NCI-H82 treated with DMSO at 0.1 percent for 48 hours (cell line): ENCODE measurements at regions not wholly inside any gene's neighbourhood (a gene's known extent, or its start where the extent isn't known, plus 50 kb on each side); places are given as distances from the start of the nearest gene placed in this dataset.

Experiments used
- DNase-seq: peaks from one replicate; lab custom pipeline; 2025; ENCODE audit not compliant: unreplicated experiment; lab: John Stamatoyannopoulos, UW

DNA sequence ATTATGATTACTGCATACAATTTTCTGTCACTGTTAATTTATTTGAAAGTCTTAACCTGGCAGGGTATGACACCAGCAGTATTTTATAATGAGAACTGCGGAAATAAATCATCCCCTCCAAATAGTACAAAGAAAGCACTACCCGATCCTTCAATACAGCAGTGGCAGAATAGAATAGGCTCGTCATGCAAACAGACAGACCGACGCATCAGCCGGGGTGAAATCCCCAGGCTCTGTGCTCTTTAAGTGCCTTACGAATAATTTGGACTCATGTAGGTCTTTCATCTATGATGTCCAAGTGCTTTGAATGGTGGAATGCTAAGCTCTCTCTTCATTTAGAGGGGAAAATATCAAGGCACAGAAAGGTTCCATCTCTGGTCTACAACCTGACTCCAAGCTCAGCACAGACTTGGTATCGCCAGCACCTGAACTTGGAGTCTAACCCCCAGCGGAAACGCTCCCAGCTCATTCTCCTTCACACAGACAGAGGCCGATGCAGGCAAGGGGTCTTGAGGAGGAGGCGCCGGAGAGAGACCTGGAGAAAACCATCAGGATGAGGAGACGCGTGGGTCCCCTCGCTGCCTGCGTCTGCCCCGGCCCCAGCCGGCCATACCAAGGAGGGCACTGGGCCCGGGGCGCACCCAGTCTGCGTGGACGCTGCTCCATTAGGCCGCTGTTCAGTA lies 568.1 kb upstream of the MKI67 start:
- DNase-seq, result no peak

DNA sequence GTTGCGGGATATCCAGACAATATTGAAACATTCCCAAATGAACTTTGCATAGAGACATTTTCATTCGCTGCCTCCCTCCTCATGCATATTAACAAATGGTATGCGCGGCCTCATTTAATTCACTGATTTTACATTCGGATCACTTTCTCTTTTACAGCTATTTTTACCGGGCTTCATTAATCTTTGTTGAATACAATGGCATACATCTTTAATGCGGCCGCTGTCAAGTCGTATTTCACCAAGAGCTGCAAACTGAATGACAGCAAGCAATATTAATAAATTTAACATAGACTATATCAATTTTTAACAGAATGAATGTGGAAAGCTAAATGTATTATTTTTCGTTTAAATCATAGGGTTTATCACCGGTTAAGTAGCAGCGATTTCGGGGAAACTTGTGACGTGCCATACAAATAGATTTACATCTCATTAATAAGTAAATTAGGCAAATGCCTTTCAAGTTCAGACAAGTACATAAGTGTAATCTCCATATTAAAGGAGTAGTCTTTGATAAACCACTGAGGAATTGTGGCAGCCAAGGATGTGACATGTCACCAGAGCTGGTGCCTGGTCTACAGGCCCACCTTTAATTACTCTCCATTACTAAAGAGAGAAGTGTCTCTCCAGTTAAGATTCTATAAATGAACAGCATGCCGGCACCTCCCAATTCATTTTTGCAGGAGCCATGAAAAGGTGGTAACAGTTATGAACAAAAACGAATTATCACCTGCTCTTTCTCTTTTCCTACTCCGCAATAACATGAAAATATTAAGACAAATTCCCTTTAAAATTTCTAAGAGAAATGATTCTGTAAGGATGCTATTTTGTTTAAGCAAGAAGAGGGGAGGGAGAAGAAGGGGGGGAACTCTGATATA lies 568.9 kb upstream of the MKI67 start:
- no peak for DNase-seq

DNA sequence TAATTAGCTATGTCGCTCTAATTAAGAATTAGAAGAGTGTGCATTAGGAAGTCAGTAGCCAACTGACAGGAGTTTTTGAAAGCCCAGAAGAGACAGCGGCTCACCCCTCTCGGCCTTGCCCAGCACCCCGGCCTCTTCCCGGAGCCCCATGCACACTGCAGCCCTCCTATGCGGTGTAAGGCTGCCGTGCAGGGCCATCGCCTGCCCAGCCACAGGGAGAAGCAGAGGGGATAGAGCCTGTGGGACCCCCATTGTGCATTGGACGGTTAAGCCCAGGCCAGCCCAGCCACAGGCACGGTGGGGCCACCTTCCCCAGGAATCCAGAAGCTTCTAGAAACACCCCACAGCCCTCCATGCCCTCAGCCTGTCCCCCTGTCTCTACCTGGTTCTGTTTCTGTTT lies 569.7 kb upstream of the MKI67 start:
- no peak for DNase-seq

DNA sequence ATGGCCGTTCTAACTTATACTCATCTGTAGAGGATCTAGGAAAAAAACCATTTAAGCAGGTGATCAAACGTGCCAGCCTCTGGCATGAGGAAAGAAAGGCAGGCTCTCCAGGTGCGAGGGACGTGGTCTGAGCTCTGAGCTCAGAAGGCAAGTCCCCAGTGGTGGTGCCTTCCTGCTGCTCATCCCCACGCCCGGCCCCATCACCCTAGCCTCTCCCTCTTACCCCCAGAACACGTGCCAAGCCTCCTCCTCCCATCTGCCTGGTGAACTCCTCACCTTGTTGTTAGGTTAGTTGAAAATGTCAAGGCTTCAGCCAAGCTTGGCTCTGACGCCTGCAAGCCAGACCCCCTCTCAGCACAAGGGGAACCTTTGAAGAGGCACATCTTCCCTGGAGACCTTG lies 571.2 kb upstream of the MKI67 start:
- no peak for DNase-seq

DNA sequence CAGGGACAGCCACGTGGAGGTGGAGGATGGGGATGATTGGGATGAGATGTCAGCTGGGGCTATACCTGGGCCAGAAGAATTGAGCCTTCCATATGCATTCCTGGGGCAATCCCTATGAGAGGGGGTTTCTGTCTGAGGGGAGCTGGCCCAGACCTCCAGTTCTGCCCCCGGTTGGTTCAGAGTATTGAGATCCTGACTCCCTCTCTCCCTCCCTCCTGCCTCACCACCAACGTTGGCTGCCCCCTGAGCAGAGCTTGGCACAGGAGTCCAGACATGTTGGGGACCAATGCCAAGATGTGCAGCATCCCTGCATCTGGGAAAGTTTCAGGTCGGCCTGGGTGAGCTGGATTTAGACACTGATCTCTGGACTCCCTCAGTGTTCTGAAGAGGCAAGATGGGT lies 575.2 kb upstream of the MKI67 start:
- no peak for DNase-seq

DNA sequence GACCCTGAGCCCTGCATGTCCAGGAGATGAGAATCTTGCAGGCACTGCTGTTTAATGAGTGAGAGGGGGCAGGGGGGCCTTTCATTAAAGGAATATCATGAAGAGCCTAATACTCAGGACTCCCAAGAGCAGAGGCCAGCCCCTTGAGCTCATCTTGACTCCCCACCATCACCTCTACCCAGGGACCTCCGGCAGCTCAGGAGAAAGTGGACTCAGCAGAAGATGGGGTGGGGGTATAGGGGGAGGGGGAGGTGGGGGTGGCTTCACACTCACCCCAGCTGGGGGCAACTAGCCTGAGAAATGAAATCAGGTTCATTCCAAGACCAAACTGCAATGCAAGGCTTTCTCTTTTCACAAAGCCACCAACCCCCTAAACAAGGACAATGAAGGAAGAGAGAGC lies 575.6 kb upstream of the MKI67 start:
- no peak for DNase-seq

DNA sequence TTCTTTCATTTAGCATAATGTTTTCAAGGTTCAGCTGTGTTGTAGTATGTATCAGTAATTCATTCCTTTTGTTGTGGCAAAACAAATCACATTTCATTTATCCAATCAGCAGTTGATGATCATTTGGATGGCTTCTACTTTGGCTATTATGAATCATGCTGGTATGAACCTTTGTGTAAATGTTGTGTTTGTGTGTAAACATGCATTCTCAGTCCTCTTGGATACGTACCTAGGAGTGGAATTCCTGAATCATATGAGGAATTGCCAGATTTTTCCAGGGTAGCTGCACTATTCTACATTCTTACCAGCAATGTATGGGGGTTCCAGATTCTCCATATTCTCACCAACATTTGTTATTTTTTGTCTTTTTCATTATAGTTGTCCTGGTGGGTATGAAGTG lies 578.5 kb upstream of the MKI67 start:
- DNase-seq, result no peak

DNA sequence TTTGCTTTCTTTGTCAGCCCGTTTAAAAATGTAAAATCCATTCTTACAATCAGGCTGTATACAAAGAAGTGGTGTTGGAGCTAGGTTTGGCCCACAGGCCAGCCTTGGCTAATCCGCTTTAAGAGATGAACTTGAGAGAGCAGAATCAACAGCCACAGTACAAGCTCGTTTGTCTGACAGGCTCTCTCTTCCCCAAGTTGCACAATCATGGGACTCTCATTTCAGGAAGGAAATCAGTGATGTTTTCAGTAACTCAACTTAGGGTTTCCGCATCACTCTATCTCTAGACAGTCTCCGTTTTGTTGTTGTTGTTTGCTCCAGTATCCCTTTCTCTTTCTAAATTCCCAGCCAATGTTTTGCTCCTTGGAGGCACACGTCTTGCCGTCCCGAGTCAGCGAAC lies 582.0 kb upstream of the MKI67 start:
- DNase-seq, result no peak

DNA sequence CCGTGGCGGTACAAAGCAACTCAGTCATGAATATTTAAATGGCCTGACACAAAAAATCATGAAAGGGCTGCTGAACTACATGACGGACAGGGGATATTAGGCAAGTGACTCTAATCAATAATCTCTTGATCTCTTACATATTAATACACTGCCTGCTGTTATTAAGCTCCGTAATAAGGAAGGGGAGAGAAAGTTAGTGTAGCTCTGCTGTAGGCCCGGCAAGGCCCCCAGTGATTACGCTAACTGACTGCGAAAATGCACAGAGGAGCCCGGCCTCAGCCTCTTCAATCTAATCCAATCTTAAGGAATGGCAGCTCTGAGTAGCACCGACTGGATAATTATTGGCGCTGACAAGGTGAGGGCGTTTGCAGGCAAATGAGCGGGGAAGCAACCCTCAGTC lies 583.5 kb upstream of the MKI67 start:
- DNase-seq, result no peak

DNA sequence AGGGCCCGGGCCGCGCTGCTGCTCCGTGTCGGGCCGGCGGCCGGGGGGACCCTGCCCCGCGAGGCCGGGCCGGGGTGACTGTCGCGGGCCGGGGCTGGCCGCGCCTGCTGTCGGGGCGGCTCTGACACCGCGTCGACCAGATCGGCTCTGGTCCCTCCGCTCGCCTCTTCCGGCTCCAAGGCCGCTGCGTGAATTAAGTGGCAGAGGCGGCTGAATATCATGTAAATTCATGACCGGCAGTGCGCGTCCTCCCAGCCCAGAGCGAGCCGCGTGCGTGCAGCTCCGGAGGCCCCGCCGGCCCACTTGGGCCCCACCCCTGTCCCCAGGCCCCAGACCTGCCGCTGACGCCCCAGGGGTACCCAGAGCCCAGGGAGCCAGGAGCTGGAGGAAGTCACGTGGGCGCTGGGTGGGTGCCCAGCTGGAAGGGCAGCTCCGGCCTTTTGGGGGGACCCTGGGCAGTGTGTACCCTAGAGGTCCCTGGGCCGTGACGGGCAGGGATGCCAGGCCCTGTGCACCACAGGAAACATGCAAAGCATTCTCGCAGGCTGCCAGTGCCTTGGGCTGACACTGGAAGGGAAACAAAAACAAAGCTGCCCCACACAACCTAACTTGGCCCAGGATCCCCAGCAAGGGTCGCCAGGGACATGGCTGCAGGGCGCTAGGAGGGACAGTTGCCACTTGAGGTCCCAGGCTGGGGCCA lies 584.0 kb upstream of the MKI67 start:
- no peak for DNase-seq

DNA sequence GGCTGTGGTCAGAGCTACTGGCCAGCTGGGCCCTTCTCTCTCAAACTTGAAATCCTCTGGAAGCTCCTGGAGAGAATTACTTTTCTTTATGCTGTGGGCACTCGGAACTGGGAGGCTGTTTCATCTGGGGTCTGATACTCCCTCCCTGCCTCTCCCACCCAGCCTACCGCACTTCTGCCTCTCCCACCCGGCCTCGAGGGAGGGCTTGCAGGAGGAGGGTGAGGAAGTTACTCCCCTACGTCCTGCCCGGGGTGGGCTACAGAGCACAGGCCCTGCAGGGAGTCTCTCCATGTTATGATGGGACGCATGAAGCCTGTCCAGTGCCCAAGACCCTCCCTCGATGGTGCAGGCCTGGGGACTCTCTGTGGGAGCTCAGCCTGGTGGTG lies 584.6 kb upstream of the MKI67 start:
- no peak for DNase-seq

DNA sequence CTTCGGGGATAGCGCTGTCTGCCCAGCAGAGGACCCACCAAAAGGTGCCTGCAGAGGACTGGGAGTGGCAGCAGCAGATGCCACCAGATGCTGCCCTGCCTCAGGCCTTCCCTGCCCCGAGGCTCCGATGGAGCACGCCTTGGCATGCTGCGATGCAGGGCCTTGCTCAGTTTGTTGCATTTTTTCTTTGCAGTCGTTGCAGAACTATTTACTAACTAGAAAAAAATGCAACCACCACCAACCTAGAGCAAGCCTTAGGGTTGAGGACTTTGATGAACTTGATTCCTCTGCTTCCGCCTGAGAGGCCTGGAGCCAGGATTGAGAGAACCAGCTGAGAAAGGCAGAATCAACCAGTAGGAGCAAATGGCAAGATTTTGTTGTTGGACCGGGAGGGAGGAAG lies 585.6 kb upstream of the MKI67 start:
- DNase-seq, result no peak

DNA sequence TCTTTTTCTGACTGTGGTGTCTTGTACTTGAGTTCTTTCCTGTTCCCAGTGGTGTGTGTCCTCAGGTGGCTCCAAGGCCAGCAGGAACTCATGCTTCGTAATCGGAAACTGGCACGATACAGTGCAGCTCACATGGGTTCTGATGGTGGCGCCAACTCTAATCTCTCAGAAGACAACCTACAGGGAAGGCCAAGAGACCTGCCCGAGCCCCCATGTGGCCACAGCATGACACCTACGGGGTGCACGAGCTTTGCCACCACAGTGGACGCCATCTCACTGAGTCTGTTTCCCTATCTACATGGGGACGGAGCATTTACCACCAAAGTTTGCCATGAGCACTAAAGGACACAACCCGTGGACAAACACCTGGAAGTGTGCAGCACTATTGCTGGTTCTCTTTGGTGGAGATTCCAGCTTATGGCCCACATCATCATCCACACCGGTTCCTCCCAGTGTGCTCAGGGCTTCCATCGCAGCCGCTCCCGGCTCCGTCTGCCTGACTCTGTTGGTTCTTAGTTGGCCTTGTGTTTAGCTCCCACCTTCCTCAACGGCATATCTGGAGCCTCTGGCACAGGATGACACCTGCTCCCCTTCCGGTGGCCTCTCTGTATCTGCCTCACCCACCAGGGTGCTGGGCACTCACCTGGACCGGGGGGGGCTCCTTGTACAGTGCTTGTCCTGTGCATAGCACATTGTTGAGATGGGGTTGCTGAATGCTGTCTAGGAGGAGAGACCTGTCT lies 586.6 kb upstream of the MKI67 start:
- DNase-seq, result no peak

DNA sequence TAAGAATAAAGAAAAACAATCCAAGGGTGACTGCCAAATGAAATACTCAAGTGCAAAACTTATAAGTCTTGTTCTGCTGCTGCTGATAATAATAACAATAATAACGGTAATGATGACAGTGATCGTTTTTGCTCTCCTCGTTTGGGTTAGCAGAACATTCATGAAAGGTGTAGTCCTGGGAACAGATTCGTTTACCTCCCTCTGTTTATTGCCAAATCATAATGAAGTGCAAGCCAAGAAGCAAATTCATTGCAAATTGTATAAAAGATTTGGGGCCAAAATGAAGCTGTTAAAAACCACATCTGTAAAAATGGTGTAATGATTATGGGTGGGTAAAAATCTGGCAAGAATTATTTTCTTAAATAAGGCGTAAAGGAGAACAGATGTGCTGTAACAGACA lies 587.2 kb upstream of the MKI67 start:
- no peak for DNase-seq

DNA sequence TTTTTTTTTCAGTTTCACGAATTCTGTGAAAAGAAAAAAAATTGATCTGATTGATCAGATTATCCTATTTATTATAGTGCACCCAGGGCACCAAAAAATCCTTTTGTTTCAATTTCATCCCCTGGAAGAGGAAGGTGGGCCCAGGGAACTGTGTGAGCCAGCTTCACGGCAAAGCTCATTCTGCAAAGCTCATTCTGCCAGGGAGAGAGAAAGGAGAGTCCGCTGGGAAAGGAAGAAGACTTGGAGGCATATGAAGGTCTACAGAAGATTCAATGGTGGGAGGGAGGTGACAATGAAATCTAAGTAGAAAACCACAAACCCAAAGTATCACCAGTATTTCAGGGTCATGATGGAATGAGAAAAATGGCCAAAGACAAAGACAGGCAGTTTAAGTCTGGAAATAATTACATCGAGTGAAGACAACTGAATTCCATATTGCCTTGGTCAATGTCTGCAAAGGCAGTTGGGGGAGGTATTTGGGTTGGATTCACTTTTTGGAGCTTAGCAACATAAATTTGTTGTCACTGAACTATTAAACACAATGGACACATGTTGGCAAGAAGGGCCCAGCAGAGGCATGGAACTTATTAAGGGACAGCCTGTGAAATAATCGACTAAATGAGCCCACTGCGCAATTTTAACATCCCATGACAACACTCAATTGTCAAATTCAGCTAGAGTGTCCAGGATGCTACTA lies 587.8 kb upstream of the MKI67 start:
- DNase-seq, result no peak

DNA sequence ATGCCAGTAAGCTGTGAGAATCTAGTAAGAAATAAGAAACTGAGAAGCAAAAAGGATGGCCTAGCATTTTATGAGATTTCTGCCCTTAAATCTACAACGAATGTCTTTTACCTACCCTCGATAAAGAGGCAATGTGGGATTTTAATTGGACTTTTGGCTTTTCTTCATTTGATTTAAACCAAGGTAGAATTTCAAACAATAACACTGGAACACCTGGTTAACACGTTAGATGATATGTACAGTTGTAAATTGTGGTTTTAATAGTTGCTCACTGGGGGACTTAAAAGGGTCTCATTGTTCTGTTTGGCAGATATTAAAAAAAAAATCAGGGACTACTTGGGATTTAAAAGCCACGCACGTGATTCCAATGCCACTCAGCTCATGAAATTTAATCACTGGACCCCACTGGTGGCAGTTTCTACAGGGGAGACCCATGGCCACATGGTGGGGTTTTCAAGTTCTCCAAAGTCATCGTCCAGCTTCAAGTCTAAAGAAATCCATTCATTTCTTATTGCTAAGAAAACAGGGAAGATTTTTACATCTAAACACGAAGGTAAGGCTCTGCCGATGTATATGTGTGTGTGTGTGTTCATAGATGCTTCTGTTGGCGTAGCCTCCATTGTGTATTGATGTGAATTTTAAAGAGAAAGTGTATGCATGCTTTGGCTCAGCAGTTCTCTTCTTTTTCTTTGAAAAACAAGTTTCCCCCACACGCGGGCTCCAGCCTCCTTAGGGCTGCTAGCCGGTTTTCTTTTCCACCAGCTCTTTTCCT lies 588.6 kb upstream of the MKI67 start:
- no peak for DNase-seq

DNA sequence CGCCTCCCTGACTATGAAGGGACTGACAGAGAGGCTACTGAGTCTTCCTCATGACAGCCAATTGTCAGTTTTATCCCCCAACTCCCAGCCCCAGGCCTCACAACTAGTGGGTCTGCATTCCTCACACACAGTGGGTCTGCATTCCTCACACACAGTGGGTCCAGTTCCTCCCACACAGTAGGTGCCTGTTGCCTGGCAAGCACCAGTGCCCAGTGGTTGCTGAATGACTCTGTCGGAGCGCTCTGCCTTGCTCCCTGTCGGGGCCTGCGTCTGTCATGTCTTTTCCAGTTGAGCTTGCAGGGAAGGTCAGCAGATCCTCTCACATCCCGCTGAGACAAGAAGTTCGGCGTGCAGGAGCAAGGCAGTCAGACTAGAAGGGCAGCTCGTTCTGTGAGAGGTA lies 590.0 kb upstream of the MKI67 start:
- DNase-seq, result no peak

DNA sequence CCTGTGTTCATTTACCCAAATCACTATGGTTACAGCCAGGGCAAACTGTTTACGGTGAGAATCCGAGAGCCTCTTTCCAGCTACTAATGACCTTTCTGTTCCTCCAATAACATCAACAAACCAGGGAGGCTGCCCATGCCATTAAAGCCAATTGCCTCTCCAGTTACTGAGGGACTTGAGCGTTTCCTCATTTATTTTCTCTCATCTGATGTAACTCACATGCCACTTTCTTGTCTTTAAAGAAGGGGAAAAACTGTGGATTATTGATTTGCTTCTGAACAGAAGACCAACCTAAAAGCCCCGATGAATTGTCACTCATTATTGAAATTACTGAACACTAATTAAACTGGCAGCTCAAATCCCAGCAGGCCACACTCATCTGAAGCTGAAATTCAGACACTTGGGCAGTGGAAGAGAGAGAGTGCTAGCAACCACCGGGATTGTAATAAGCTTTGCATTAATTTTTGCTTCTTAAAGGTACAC lies 595.8 kb upstream of the MKI67 start:
- DNase-seq, result no peak

DNA sequence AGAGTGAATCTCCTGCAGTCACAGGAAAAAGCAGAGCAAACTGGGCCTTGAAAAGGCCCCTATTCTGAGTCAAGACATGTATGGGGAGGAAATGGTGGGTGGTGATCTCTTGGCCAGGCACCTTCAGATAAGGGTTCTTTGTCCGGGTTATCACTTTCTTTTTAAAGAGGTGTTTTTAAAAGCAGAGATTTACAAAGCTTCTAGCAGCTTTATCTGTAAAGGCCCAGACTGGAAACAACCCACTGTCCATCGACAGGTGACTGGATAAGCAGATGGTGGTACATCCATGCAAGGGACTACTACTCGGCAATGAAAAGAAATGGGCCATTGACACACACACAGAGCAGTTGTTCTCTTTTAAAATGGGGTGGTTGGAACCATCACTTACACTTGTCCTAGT lies 596.7 kb upstream of the MKI67 start:
- DNase-seq, result no peak

DNA sequence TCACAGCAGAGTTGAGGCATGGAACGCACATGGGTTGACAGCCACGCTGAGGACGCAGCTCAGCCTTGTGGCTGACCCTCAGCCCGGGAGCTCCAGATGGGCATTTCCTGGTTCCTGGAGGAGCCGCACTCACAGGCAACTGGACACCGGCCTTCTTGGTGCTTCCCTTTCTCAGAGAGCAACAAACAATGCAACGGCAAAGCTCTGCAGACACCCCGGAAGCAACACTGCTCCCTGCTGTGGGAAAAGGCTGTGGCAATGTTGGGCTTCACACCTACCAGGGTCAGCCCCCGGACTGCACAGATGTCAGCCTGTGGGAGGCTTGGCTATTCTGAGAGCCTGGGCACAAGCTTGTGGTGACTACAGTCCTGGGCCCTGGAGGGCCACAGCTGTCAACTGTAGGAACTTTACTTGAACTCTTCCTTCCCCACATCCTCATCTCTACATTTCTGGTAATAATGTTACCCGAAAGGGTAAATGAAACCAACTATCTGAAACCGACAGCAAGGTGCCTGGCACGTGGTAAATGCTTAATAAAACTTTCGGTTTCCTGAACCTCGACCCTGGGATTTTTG lies 597.5 kb upstream of the MKI67 start:
- no peak for DNase-seq
